ENCODE measurements at regions not wholly inside any gene's neighbourhood (a gene's known extent, or its start where the extent isn't known, plus 50 kb on each side); places are given as distances from the start of the nearest gene placed in this dataset.

- no peak overlapping the region for H3K27ac ChIP-seq (ENCODE audit: low read depth, low read length, poor library complexity, severe bottlenecking)
- no peaks in the 10 kb centered on the region for H3K79me2 ChIP-seq (ENCODE audit: insufficient read depth, low read length)
- H3K36me3 ChIP-seq (ENCODE audit: insufficient read depth, low read length), result no peaks in the 10 kb centered on the region
- no peak overlapping the region for H2AFZ ChIP-seq (ENCODE audit: low read length)
- no peak overlapping the region for H3K4me2 ChIP-seq (ENCODE audit: low read length)
- no peaks in the 10 kb centered on the region for H4K20me1 ChIP-seq (ENCODE audit: insufficient read depth, low read length)
- H3K4me1 ChIP-seq (ENCODE audit: insufficient read depth, low read length, severe bottlenecking), result no peaks in the 10 kb centered on the region
- no peaks in the 10 kb centered on the region for H3F3A ChIP-seq (ENCODE audit: insufficient read depth, low read length)
- no peaks in the 10 kb centered on the region for H3K9me3 ChIP-seq (ENCODE audit: low read length)
- no peaks in the 10 kb centered on the region for H3K27me3 ChIP-seq (ENCODE audit: insufficient read depth, low read length)
- H3K9ac ChIP-seq (ENCODE audit: low read length), result no peak overlapping the region
- TF ChIP-seq EZH2 (IDR thresholded peaks at IDR 0.05; ENCODE audit: borderline replicate concordance, low read length) (no peak), CTCF (IDR thresholded peaks at IDR 0.05; ENCODE audit: low read length) (no peak)
- no peaks in the 10 kb centered on the region for H3K9me2 ChIP-seq (ENCODE audit: low read depth, low read length)
- H3K4me3 ChIP-seq (ENCODE audit: low read depth, low read length, poor library complexity, severe bottlenecking), result no peak overlapping the region
These were observed 216.2 kb downstream of the ADGRA3 start for GRCh38 chr4:22299678-22300077.

- H3K9ac ChIP-seq (ENCODE audit: low read length), result no peak overlapping the region
- no peaks in the 10 kb centered on the region for H3K27me3 ChIP-seq (ENCODE audit: insufficient read depth, low read length)
- TF ChIP-seq EZH2 (IDR thresholded peaks at IDR 0.05; ENCODE audit: borderline replicate concordance, low read length) (no peak), CTCF (IDR thresholded peaks at IDR 0.05; ENCODE audit: low read length) (no peak)
These were observed 228.2 kb downstream of the ADGRA3 start for GRCh38 chr4:22287631-22288030.

GRCh38 chr4:22268350-22269025, 247.4 kb downstream of the ADGRA3 start:
- Histone ChIP-seq H3K4me3 (ENCODE audit: low read depth, low read length, poor library complexity, severe bottlenecking) (no peak overlapping the region), H4K20me1 (ENCODE audit: insufficient read depth, low read length) (no peaks in the 10 kb centered on the region), H3K79me2 (ENCODE audit: insufficient read depth, low read length) (no peaks in the 10 kb centered on the region), H3K4me2 (ENCODE audit: low read length) (no peak overlapping the region), H2AFZ (ENCODE audit: low read length) (no peak overlapping the region), H3K9me3 (ENCODE audit: low read length) (no peaks in the 10 kb centered on the region), H3K27me3 (ENCODE audit: insufficient read depth, low read length) (no peaks in the 10 kb centered on the region), H3K9me2 (ENCODE audit: low read depth, low read length) (no peaks in the 10 kb centered on the region), H3K9ac (ENCODE audit: low read length) (no peak overlapping the region), H3K36me3 (ENCODE audit: insufficient read depth, low read length) (no peaks in the 10 kb centered on the region), H3F3A (ENCODE audit: insufficient read depth, low read length) (no peaks in the 10 kb centered on the region), H3K27ac (ENCODE audit: low read depth, low read length, poor library complexity, severe bottlenecking) (no peak overlapping the region), H3K4me1 (ENCODE audit: insufficient read depth, low read length, severe bottlenecking) (no peaks in the 10 kb centered on the region)
- TF ChIP-seq EZH2 (IDR thresholded peaks at IDR 0.05; ENCODE audit: borderline replicate concordance, low read length) (no peak), CTCF (IDR thresholded peaks at IDR 0.05; ENCODE audit: low read length) (no peak)

More at GRCh38 chr4:22287631-22288030, 228.2 kb downstream of the ADGRA3 start:
- Histone ChIP-seq H3K4me2 (ENCODE audit: low read length) (no peak overlapping the region), H3K27ac (ENCODE audit: low read depth, low read length, poor library complexity, severe bottlenecking) (no peak overlapping the region), H2AFZ (ENCODE audit: low read length) (no peak overlapping the region), H3K4me1 (ENCODE audit: insufficient read depth, low read length, severe bottlenecking) (no peaks in the 10 kb centered on the region), H3K9me3 (ENCODE audit: low read length) (no peaks in the 10 kb centered on the region), H4K20me1 (ENCODE audit: insufficient read depth, low read length) (no peaks in the 10 kb centered on the region), H3F3A (ENCODE audit: insufficient read depth, low read length) (no peaks in the 10 kb centered on the region), H3K9me2 (ENCODE audit: low read depth, low read length) (no peaks in the 10 kb centered on the region), H3K79me2 (ENCODE audit: insufficient read depth, low read length) (no peaks in the 10 kb centered on the region), H3K36me3 (ENCODE audit: insufficient read depth, low read length) (no peaks in the 10 kb centered on the region), H3K4me3 (ENCODE audit: low read depth, low read length, poor library complexity, severe bottlenecking) (no peak overlapping the region)
